ENCODE measurements at regions not wholly inside any gene's neighbourhood (a gene's known extent, or its start where the extent isn't known, plus 50 kb on each side); places are given as distances from the start of the nearest gene placed in this dataset.

GRCh38 chr11:109077291-109077920, 344.6 kb upstream of the C11orf87 start:
- Histone ChIP-seq H3K36me3 (ENCODE audit: control insufficient read depth, insufficient read depth, low read length) (no peaks in the 10 kb centered on the region), H3K4me3 (ENCODE audit: low read depth, low read length) (no peak overlapping the region), H3K27me3 (ENCODE audit: control insufficient read depth, insufficient read depth, low read length) (no peaks in the 10 kb centered on the region)
- CTCF ChIA-PET = interaction anchor here (1.1 to 1.2 kb wide), 2 partner anchors 10 to 289 kb away, joined by 3 read pairs; no protein-coding TSS in a partner anchor
- POLR2A ChIA-PET = no interaction called here
- DNase-seq (ENCODE audit: low read depth) = no peak
- TF ChIP-seq CTCF (IDR thresholded peaks at IDR 0.05; ENCODE audit: insufficient read depth, low read depth, low read length) = no peak

- no peak for DNase-seq (ENCODE audit: low read depth)
- no peaks in the 10 kb centered on the region for H3K27me3 ChIP-seq (ENCODE audit: control insufficient read depth, insufficient read depth, low read length)
- POLR2A ChIA-PET = no interaction called here
Measured at GRCh38 chr11:109085708-109086373, 336.1 kb upstream of the C11orf87 start.

GRCh38 chr11:109086931-109087330, 335.1 kb upstream of the C11orf87 start:
- Histone ChIP-seq H3K36me3 (ENCODE audit: control insufficient read depth, insufficient read depth, low read length) (no peaks in the 10 kb centered on the region), H3K4me3 (ENCODE audit: low read depth, low read length) (no peak overlapping the region), H3K27me3 (ENCODE audit: control insufficient read depth, insufficient read depth, low read length) (no peaks in the 10 kb centered on the region)
- DNase-seq (ENCODE audit: low read depth) = no peak
- POLR2A ChIA-PET = no interaction called here
- CTCF ChIA-PET = interaction anchor here (1.3 kb wide), 1 partner anchor 352 kb away, joined by 3 read pairs; no protein-coding TSS in a partner anchor
- TF ChIP-seq CTCF (IDR thresholded peaks at IDR 0.05; ENCODE audit: insufficient read depth, low read depth, low read length) = no peak

More at GRCh38 chr11:109085708-109086373, 336.1 kb upstream of the C11orf87 start:
- TF ChIP-seq CTCF (IDR thresholded peaks at IDR 0.05; ENCODE audit: insufficient read depth, low read depth, low read length) = no peak
- Histone ChIP-seq H3K36me3 (ENCODE audit: control insufficient read depth, insufficient read depth, low read length) (no peaks in the 10 kb centered on the region), H3K4me3 (ENCODE audit: low read depth, low read length) (no peak overlapping the region)
- CTCF ChIA-PET = no interaction called here

- H3K27me3 ChIP-seq (ENCODE audit: control insufficient read depth, insufficient read depth, low read length) = no peaks in the 10 kb centered on the region
- no peak overlapping the region for H3K4me3 ChIP-seq (ENCODE audit: low read depth, low read length)
- POLR2A ChIA-PET = no interaction called here
- CTCF ChIA-PET = interaction anchor here (0.6 to 1.3 kb wide), 3 partner anchors 11 to 354 kb away, joined by 3 to 4 read pairs (median 3); no protein-coding TSS in a partner anchor
- DNase-seq (ENCODE audit: low read depth) = no peak
- TF ChIP-seq CTCF (IDR thresholded peaks at IDR 0.05; ENCODE audit: insufficient read depth, low read depth, low read length) = no peak
- no peaks in the 10 kb centered on the region for H3K36me3 ChIP-seq (ENCODE audit: control insufficient read depth, insufficient read depth, low read length)
Measured at GRCh38 chr11:109088086-109088485, 333.9 kb upstream of the C11orf87 start.

GRCh38 chr11:109089144-109089543, 332.8 kb upstream of the C11orf87 start:
- no peak for TF ChIP-seq CTCF (IDR thresholded peaks at IDR 0.05; ENCODE audit: insufficient read depth, low read depth, low read length)

More at GRCh38 chr11:109089144-109089543, 332.8 kb upstream of the C11orf87 start:
- ChIA-PET CTCF (interaction anchor here (0.5 to 1.0 kb wide), 3 partner anchors 108 to 391 kb away, joined by 3 to 4 read pairs (median 3); no protein-coding TSS in a partner anchor), POLR2A (no interaction called here)
- Histone ChIP-seq H3K27me3 (ENCODE audit: control insufficient read depth, insufficient read depth, low read length) (no peaks in the 10 kb centered on the region), H3K4me3 (ENCODE audit: low read depth, low read length) (no peak overlapping the region), H3K36me3 (ENCODE audit: control insufficient read depth, insufficient read depth, low read length) (no peaks in the 10 kb centered on the region)
- no peak for DNase-seq (ENCODE audit: low read depth)

Data from BJ (cell line).